Endothelial cell of hepatic sinusoid (primary cell): ENCODE measurements at regions not wholly inside any gene's neighbourhood (a gene's known extent, or its start where the extent isn't known, plus 50 kb on each side); places are given as distances from the start of the nearest gene placed in this dataset.

ENCODE experiments used
- in situ Hi-C: cut with HindIII; loops from 2 replicates; pipeline ENCODE4 v1.10.0; 2017; ENCODE audit warnings: low sequenced_read_pairs

GRCh38 chr14:85466678-85467077 is 63.3 kb upstream of the FLRT2 start:
- in situ Hi-C loops, result no loop called here

- in situ Hi-C loops, result no loop called here
These were observed 61.1 kb upstream of the FLRT2 start for GRCh38 chr14:85468816-85469215.

DNA sequence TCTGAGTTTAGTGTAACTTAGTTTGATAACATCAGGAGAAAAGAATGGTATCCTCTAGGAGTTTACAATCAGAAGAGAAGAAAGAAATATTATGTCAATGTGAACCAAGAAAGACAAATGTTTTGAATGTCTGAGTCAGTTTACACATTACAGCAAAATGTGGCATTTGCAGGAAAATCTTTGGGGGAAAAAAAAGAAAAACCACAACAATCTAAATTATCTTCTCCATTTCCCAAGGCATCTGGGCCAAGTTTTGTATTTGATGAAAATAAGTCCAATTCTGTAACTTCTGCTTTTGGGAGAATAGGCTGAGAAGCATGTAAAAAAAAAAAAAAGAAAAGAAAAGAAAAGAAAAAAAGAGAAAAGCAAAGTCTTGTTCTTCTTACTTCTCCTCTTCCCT is 58.8 kb upstream of the FLRT2 start:
- in situ Hi-C loops, result no loop called here

GRCh38 chr14:85471744-85472143 is 58.2 kb upstream of the FLRT2 start:
- in situ Hi-C loops, result no loop called here

DNA sequence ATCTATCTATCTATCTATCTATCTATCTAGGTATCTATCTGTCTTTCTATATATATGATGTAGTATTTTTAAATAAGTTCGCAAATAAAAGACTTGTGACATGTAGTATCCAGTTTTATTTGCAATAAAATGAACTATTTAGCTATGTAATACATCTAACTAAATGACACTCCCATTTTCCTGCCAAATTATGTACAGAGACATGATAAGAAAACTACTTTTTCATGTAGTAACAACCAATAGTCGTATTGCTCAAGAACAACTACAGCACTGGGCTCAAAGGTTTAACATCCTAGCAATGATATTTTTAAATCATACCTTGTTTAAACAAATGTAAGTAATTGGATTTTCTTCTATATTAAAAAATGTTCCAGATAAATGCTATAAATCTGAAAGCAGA is 55.5 kb upstream of the FLRT2 start:
- in situ Hi-C loops, result no loop called here

DNA sequence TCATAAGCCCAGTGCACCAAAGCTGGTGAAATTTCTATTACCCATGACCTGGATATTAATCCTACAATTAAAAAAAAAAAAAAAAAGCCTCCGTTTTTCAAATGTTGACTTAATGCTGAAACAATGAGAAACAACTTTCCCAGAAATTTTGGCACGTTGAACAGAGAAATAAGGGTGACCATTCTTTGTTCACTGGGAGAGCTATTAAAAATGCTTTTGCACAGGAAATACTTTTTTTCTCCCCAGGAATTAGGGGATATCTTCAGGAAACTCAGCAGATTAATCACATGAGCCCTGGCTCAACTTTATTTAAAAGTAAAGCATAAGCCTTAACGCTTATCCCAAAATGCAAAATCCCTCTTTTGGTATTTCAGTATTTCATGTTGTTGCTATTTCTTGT is 54.8 kb upstream of the FLRT2 start:
- in situ Hi-C loops, result no loop called here

GRCh38 chr14:85479306-85479705 is 50.6 kb upstream of the FLRT2 start:
- in situ Hi-C loops, result no loop called here

- in situ Hi-C loops, result no loop called here
These were observed 50.2 kb upstream of the FLRT2 start for GRCh38 chr14:85479771-85480170.
